Small intestine (tissue), 7 donors: ENCODE measurements at regions not wholly inside any gene's neighbourhood (a gene's known extent, or its start where the extent isn't known, plus 50 kb on each side); places are given as distances from the start of the nearest gene placed in this dataset.

ENCODE experiments used
- DNase-seq, 2 donors: peaks; one replicate each; pipeline versions ENCODE4 v3.0.0 to v3.0.0-alpha.2; 2013
- FAIRE-seq: peaks from 2 replicates; lab custom pipeline; 2012; peaks lifted over from hg19 to GRCh38; lab: Jason Lieb, UNC
- H3K27ac ChIP-seq, 3 donors: one replicate each; pipeline ENCODE4 v1.5.1; 2013; ENCODE audit warnings: low read length in 2 of 3, mild to moderate bottlenecking in 2 of 3, control low read depth in 1 of 3, inconsistent platforms in 1 of 3, low read depth in 1 of 3, moderate library complexity in 1 of 3
- H3K27me3 ChIP-seq, 3 donors: one replicate each; pipeline ENCODE4 v1.6.1; 2013; ENCODE audit warnings: low read length in 3 of 3, inconsistent platforms in 1 of 3; ENCODE audit not compliant: control insufficient read depth in 3 of 3, insufficient read depth in 3 of 3
- H3K36me3 ChIP-seq, 3 donors: one replicate each; pipeline ENCODE4 v1.6.1; 2013; ENCODE audit warnings: low read length in 3 of 3, inconsistent platforms in 1 of 3, low read depth in 1 of 3, mild to moderate bottlenecking in 1 of 3, moderate library complexity in 1 of 3; ENCODE audit not compliant: control insufficient read depth in 3 of 3, insufficient read depth in 2 of 3
- H3K4me1 ChIP-seq, 3 donors: one replicate each; pipeline ENCODE4 v1.6.1; 2013; ENCODE audit warnings: low read length in 2 of 3, inconsistent platforms in 1 of 3, low read depth in 1 of 3, mild to moderate bottlenecking in 1 of 3, moderate library complexity in 1 of 3; ENCODE audit not compliant: control insufficient read depth in 3 of 3, insufficient read depth in 2 of 3
- H3K4me3 ChIP-seq, 3 donors: one replicate each; pipeline ENCODE4 v1.5.1; 2013; ENCODE audit warnings: low read length in 3 of 3, control low read depth in 1 of 3, inconsistent platforms in 1 of 3, low read depth in 1 of 3, mild to moderate bottlenecking in 1 of 3, moderate library complexity in 1 of 3
- H3K9me3 ChIP-seq, 2 donors: one replicate each; pipeline ENCODE4 v1.6.1; 2013; ENCODE audit warnings: low read depth in 1 of 2, low read length in 1 of 2; ENCODE audit not compliant: control insufficient read depth in 2 of 2, insufficient read depth in 1 of 2
- WGBS, 3 donors: extraction: QIAGEN DNeasy Blood & Tissue Kit; methylation state at CpG; one replicate each; pipeline ENCODE4 v1.1.7; 2013; 5-methylcytosine and 5-hydroxymethylcytosine counted together
- donor health status: healthy with polysubstance abuse.
- donor health status: control.
- donor health status: control.
- donor health status: Bipolar disorder and iron deficiency.
- donor health status: healthy.

- FAIRE-seq (no peak), DNase-seq (no peak)
- no peak overlapping the region for H3K27ac ChIP-seq
- no peaks in the 10 kb centered on the region for H3K36me3 ChIP-seq
- H3K4me3 ChIP-seq: no peak overlapping the region
- no peaks in the 10 kb centered on the region for H3K9me3 ChIP-seq
- WGBS, 3 donors: 71 to 88% (median 77%) methylated on average over 3 of the region's 3 CpGs
- H3K4me1 ChIP-seq: no peaks in the 10 kb centered on the region
- no peaks in the 10 kb centered on the region for H3K27me3 ChIP-seq
Observed at GRCh38 chr5:124128867-124129266, 616.9 kb downstream of the CSNK1G3 start.

GRCh38 chr5:124126504-124127217 lies 614.7 kb downstream of the CSNK1G3 start:
- Histone ChIP-seq H3K4me3 (no peak overlapping the region), H3K27ac (no peak overlapping the region), H3K27me3 (no peaks in the 10 kb centered on the region), H3K4me1 (no peaks in the 10 kb centered on the region), H3K9me3 (no peaks in the 10 kb centered on the region), H3K36me3 (no peaks in the 10 kb centered on the region)
- DNase-seq (no peak), FAIRE-seq (no peak)
- 81 to 91% (median 88%) methylated on average over 5 of the region's 5 CpGs for WGBS, 3 donors

- Histone ChIP-seq H3K36me3 (no peaks in the 10 kb centered on the region), H3K9me3 (no peaks in the 10 kb centered on the region), H3K27ac (no peak overlapping the region), H3K27me3 (no peaks in the 10 kb centered on the region), H3K4me1 (no peaks in the 10 kb centered on the region), H3K4me3 (no peak overlapping the region)
- DNase-seq (peak in 1 of 2 donors; percentile 4), FAIRE-seq (no peak)
- WGBS, 3 donors: 48 to 80% (median 75%) methylated on average over 1 of the region's 1 CpG
Observed at GRCh38 chr5:124124711-124125229, 612.8 kb downstream of the CSNK1G3 start.

- no peak overlapping the region for H3K4me3 ChIP-seq
- FAIRE-seq: no peak
Observed at GRCh38 chr5:124121198-124121597, 609.2 kb downstream of the CSNK1G3 start.

GRCh38 chr5:124114911-124115310 lies 602.9 kb downstream of the CSNK1G3 start:
- Histone ChIP-seq H3K27me3 (no peaks in the 10 kb centered on the region), H3K27ac (no peak overlapping the region), H3K4me1 (no peaks in the 10 kb centered on the region), H3K9me3 (no peaks in the 10 kb centered on the region), H3K4me3 (no peak overlapping the region), H3K36me3 (no peaks in the 10 kb centered on the region)
- FAIRE-seq (no peak), DNase-seq (peak; percentile 41 to 46)

More at GRCh38 chr5:124121198-124121597, 609.2 kb downstream of the CSNK1G3 start:
- DNase-seq: no peak
- H3K27ac ChIP-seq: no peak overlapping the region
- no peaks in the 10 kb centered on the region for H3K9me3 ChIP-seq
- no peaks in the 10 kb centered on the region for H3K36me3 ChIP-seq
- 95 to 96% (median 96%) methylated on average over 2 of the region's 2 CpGs for WGBS, 3 donors
- no peaks in the 10 kb centered on the region for H3K4me1 ChIP-seq
- H3K27me3 ChIP-seq: no peaks in the 10 kb centered on the region

- Histone ChIP-seq H3K9me3 (no peaks in the 10 kb centered on the region), H3K27ac (no peak overlapping the region), H3K4me3 (no peak overlapping the region), H3K36me3 (no peaks in the 10 kb centered on the region), H3K4me1 (no peaks in the 10 kb centered on the region), H3K27me3 (no peaks in the 10 kb centered on the region)
- WGBS, 3 donors: 85 to 91% (median 87%) methylated on average over 2 of the region's 2 CpGs
- no peak for FAIRE-seq
- DNase-seq: peak in 1 of 2 donors; percentile 7
Observed at GRCh38 chr5:124111886-124112285, 599.9 kb downstream of the CSNK1G3 start.

GRCh38 chr5:124110942-124111341 lies 599.0 kb downstream of the CSNK1G3 start:
- H3K27me3 ChIP-seq: no peaks in the 10 kb centered on the region
- WGBS, 3 donors: 95 to 97% (median 96%) methylated on average over 1 of the region's 1 CpG
- no peaks in the 10 kb centered on the region for H3K36me3 ChIP-seq
- H3K9me3 ChIP-seq: no peaks in the 10 kb centered on the region
- DNase-seq (no peak), FAIRE-seq (no peak)
- no peak overlapping the region for H3K27ac ChIP-seq
- H3K4me1 ChIP-seq: no peaks in the 10 kb centered on the region
- no peak overlapping the region for H3K4me3 ChIP-seq

GRCh38 chr5:124105326-124105725 lies 593.3 kb downstream of the CSNK1G3 start:
- H3K27me3 ChIP-seq: no peaks in the 10 kb centered on the region
- no peaks in the 10 kb centered on the region for H3K9me3 ChIP-seq
- H3K4me1 ChIP-seq: no peaks in the 10 kb centered on the region
- H3K27ac ChIP-seq: no peak overlapping the region
- H3K36me3 ChIP-seq: no peaks in the 10 kb centered on the region
- WGBS, 3 donors: 83 to 85% (median 84%) methylated on average over 2 of the region's 2 CpGs
- DNase-seq: no peak
- FAIRE-seq: no peak
- H3K4me3 ChIP-seq: no peak overlapping the region

- FAIRE-seq (no peak), DNase-seq (no peak)
- Histone ChIP-seq H3K4me1 (no peaks in the 10 kb centered on the region), H3K9me3 (no peaks in the 10 kb centered on the region), H3K4me3 (no peak overlapping the region), H3K36me3 (no peaks in the 10 kb centered on the region), H3K27ac (no peak overlapping the region), H3K27me3 (no peaks in the 10 kb centered on the region)
- 79 to 95% (median 80%) methylated on average over 1 of the region's 1 CpG for WGBS, 3 donors
Observed at GRCh38 chr5:124104821-124105220, 592.8 kb downstream of the CSNK1G3 start.
